A549 (cell line): ENCODE measurements at regions not wholly inside any gene's neighbourhood (a gene's known extent, or its start where the extent isn't known, plus 50 kb on each side); places are given as distances from the start of the nearest gene placed in this dataset.

Experiments used
- ATAC-seq, 2 experiments: fragments of 200-7000 bp in 1 of 2; fragments of >200 bp in 1 of 2; cut with Nextera tagmentation in 1 of 2; cut with Tn5 transposase in 1 of 2; 3 replicates each; pipeline versions ENCODE4 v1.8.0 to v1.9.1; 2018 to 2020; ENCODE audit warnings: mild to moderate bottlenecking in 1 of 2, moderate library complexity in 1 of 2
- CTCF ChIA-PET: fragments of 300-600 bp; sonication (Branson Sonifier 250); formaldehyde crosslinking; extraction: SDS; loops from one replicate; lab custom pipeline; 2021; ENCODE audit warnings: antibody characterized with exemption, inconsistent platforms; lab: Yijun Ruan, JAX
- POLR2A ChIA-PET: fragments of 350-600 bp; formaldehyde crosslinking; extraction: SDS; loops from one replicate; lab custom pipeline; 2021; ENCODE audit warnings: antibody characterized with exemption, inconsistent platforms; lab: Yijun Ruan, JAX
- DNase-seq, 2 experiments: peaks; one replicate each; pipeline versions ENCODE4 v3.0.0 to v3.0.0-alpha.2; 2011 to 2016; ENCODE audit warnings: low read depth in 1 of 2, low spot score in 1 of 2
- FAIRE-seq: peaks from 2 replicates; lab custom pipeline; 2011; peaks lifted over from hg19 to GRCh38; lab: Jason Lieb, UNC
- H3K27ac ChIP-seq, 2 experiments: fragments of >200 bp; sonication (Bioruptor Twin); formaldehyde crosslinking; 3 replicates each; pipeline ENCODE4 v1.5.1; 2016 to 2017
- H3K4me1 ChIP-seq: fragments of >200 bp; sonication (Bioruptor Twin); formaldehyde crosslinking; 3 replicates; pipeline ENCODE4 v1.6.1; 2016
- H3K4me2 ChIP-seq: fragments of >200 bp; sonication (Bioruptor Twin); formaldehyde crosslinking; 3 replicates; pipeline ENCODE4 v1.6.1; 2016
- H3K4me3 ChIP-seq: fragments of >200 bp; sonication (Bioruptor Twin); formaldehyde crosslinking; 3 replicates; pipeline ENCODE4 v1.5.1; 2016
- H3K9me3 ChIP-seq: fragments of >200 bp; sonication (Bioruptor Twin); formaldehyde crosslinking; 3 replicates; pipeline ENCODE4 v1.6.1; 2016
- BHLHE40 ChIP-seq: IDR thresholded peaks from 2 replicates; pipeline ENCODE4 v1.6.1; 2012; ENCODE audit warnings: low read depth, low read length, inconsistent platforms
- EHF ChIP-seq: fragments of 250-450 bp; sonication (Bioruptor Pico); IDR thresholded peaks from 2 replicates; pipeline ENCODE4 v1.5.0; 2020; ENCODE audit warnings: mild to moderate bottlenecking
- FOSL2 ChIP-seq, 2 experiments: fragments of 450-650 bp in 1 of 2; fragments of >200 bp in 1 of 2; sonication (Bioruptor Twin) in 1 of 2; formaldehyde crosslinking; IDR thresholded peaks; 2 replicates each; pipeline versions ENCODE4 v1.5.0 to v1.6.1; 2016 to 2020; ENCODE audit warnings: mild to moderate bottlenecking in 1 of 2, moderate library complexity in 1 of 2
- FOXS1 ChIP-seq: fragments of 250-450 bp; sonication (Bioruptor Pico); IDR thresholded peaks from 2 replicates; pipeline ENCODE4 v1.5.0; 2020; ENCODE audit warnings: mild to moderate bottlenecking, moderate library complexity
- HOXB13 ChIP-seq: fragments of 250-450 bp; sonication (Bioruptor Pico); IDR thresholded peaks from 2 replicates; pipeline ENCODE4 v1.5.0; 2020; ENCODE audit warnings: low read depth, mild to moderate bottlenecking, moderate library complexity
- HOXB5 ChIP-seq: fragments of 250-450 bp; sonication (Bioruptor Pico); IDR thresholded peaks from 2 replicates; pipeline ENCODE4 v1.5.0; 2020; ENCODE audit warnings: mild to moderate bottlenecking, moderate library complexity
- KDM5A ChIP-seq: fragments of 200-600 bp; sonication (generic); IDR thresholded peaks from 2 replicates; pipeline ENCODE4 v1.6.1; 2016; ENCODE audit warnings: antibody characterized with exemption, mild to moderate bottlenecking
- MAFK ChIP-seq: fragments of 450-650 bp; IDR thresholded peaks from 2 replicates; pipeline ENCODE4 v1.6.1; 2014; ENCODE audit not compliant: partially characterized antibody
- MAZ ChIP-seq: fragments of 150-350 bp; IDR thresholded peaks from 2 replicates; pipeline ENCODE4 v1.6.1; 2014; ENCODE audit warnings: antibody characterized with exemption, low read depth, low read length, borderline replicate concordance
- POLR2AphosphoS2 ChIP-seq: conservative IDR thresholded peaks from 2 replicates; pipeline ENCODE4 v1.6.1; 2012; ENCODE audit warnings: low read length, improper control_type of control experiment, inconsistent platforms
- RARB ChIP-seq: fragments of 250-450 bp; sonication (Bioruptor Pico); IDR thresholded peaks from 2 replicates; pipeline ENCODE4 v1.8.0; 2021; ENCODE audit warnings: mild to moderate bottlenecking, moderate library complexity
- TFCP2L1 ChIP-seq: fragments of 250-450 bp; sonication (Bioruptor Pico); IDR thresholded peaks from 2 replicates; pipeline ENCODE4 v1.5.0; 2021; ENCODE audit warnings: mild to moderate bottlenecking
- ZC3H11A ChIP-seq: fragments of 450-650 bp; IDR thresholded peaks from 2 replicates; pipeline ENCODE4 v1.6.1; 2014; ENCODE audit warnings: antibody characterized with exemption, mild to moderate bottlenecking
- WGBS: methylation state at CpG from one replicate; pipeline ENCODE4 v1.1.6; 2017; ENCODE audit errors: missing lambda C conversion rate; 5-methylcytosine and 5-hydroxymethylcytosine counted together
- TF ChIP-seq, protein P1 (sequence below): IDR thresholded peaks from 2 replicates; pipeline ENCODE4 v1.6.1; 2012; ENCODE audit warnings: low read depth, borderline replicate concordance
- TF ChIP-seq, protein P2 (sequence below): fragments of 150-350 bp; IDR thresholded peaks from 2 replicates; pipeline ENCODE4 v1.6.1; 2014; ENCODE audit warnings: low read depth, mild to moderate bottlenecking, low read length
- TF ChIP-seq, protein P3 (sequence below): IDR thresholded peaks from 2 replicates; pipeline ENCODE4 v1.6.1; 2012
- TF ChIP-seq, protein P4 (sequence below): IDR thresholded peaks from 2 replicates; pipeline ENCODE4 v1.6.1; 2012
- TF ChIP-seq, protein P5 (sequence below): fragments of >200 bp; sonication (Bioruptor Twin); formaldehyde crosslinking; IDR thresholded peaks from 3 replicates; pipeline ENCODE4 v1.5.1; 2016
- TF ChIP-seq, protein P6 (sequence below): fragments of >200 bp; sonication (Bioruptor Twin); formaldehyde crosslinking; IDR thresholded peaks from 3 replicates; pipeline ENCODE4 v1.6.1; 2016

DNA sequence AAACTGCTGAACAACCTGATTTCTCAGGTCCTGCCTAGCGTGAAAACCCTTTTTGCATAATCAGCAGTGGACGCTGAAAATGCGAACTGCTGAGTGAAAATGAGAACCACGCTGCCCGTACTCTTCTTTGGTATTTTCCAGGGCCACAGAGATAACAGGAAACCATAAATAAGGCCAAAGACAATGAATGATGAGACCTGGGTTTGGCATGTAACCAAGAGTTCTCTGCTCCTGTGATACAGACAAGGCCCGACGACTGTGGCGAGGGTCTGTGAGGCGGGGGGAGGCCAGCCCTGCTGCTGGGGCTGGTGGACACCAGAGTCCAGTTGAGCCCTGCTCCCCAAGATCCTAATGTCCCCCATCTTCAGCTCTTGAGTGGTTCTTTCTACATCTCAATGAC, 236.0 kb downstream of the WDR11 start:
- TF ChIP-seq EHF (no peak), BHLHE40 (no peak), FOSL2 (IDR thresholded peaks at IDR 0.05) (no peak), FOSL2 (CRISPR knock-in tag; IDR thresholded peaks at IDR 0.05) (no peak), MAFK (no peak), ZC3H11A (no peak), POLR2AphosphoS2 (no peak), MAZ (no peak), KDM5A (no peak)
- TF ChIP-seq, protein P1, sequence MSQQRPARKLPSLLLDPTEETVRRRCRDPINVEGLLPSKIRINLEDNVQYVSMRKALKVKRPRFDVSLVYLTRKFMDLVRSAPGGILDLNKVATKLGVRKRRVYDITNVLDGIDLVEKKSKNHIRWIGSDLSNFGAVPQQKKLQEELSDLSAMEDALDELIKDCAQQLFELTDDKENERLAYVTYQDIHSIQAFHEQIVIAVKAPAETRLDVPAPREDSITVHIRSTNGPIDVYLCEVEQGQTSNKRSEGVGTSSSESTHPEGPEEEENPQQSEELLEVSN, result no peak
- TF ChIP-seq, protein P2, sequence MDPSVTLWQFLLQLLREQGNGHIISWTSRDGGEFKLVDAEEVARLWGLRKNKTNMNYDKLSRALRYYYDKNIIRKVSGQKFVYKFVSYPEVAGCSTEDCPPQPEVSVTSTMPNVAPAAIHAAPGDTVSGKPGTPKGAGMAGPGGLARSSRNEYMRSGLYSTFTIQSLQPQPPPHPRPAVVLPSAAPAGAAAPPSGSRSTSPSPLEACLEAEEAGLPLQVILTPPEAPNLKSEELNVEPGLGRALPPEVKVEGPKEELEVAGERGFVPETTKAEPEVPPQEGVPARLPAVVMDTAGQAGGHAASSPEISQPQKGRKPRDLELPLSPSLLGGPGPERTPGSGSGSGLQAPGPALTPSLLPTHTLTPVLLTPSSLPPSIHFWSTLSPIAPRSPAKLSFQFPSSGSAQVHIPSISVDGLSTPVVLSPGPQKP, result no peak
- TF ChIP-seq, protein P3, sequence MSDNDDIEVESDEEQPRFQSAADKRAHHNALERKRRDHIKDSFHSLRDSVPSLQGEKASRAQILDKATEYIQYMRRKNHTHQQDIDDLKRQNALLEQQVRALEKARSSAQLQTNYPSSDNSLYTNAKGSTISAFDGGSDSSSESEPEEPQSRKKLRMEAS, result no peak
- ATAC-seq (no peak), FAIRE-seq (no peak), DNase-seq (no peak)
- 71% methylated on average over 9 of the region's 9 CpGs for WGBS
- Histone ChIP-seq H3K4me3 (no peak overlapping the region), H3K4me1 (peaks cover 5% of the 10 kb centered on the region; the same call in 1 of the 3 replicates), H3K27ac (no peak overlapping the region), H3K9me3 (no peaks in the 10 kb centered on the region), H3K4me2 (no peak overlapping the region)
- ChIA-PET CTCF (no interaction called here), POLR2A (no interaction called here)

DNA sequence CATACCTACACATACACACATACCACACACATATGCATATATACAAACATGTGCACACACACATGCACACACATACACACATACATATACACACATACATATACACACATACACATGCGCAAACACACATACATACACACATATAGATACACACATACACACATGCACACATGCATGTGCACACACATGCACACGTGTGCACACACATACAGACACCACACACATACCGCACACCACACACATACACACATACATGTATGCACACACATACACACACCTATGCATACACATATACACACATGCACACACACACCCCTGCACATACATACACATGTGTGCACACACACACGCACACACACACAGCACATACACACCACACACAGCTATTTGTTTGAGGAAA, 236.5 kb downstream of the WDR11 start:
- Histone ChIP-seq H3K9me3 (no peaks in the 10 kb centered on the region), H3K4me1 (peaks cover 8% of the 10 kb centered on the region; the same call in 1 of the 3 replicates), H3K4me3 (no peak overlapping the region), H3K4me2 (no peak overlapping the region)
- DNase-seq (no peak), ATAC-seq (no peak)
- ChIA-PET CTCF (no interaction called here), POLR2A (no interaction called here)
- 48% methylated on average over 4 of the region's 4 CpGs for WGBS
- TF ChIP-seq, protein P1, result no peak
- TF ChIP-seq TFCP2L1 (CRISPR knock-in tag), result no peak
- no peak for TF ChIP-seq FOXS1 (CRISPR knock-in tag)
- no peak for TF ChIP-seq HOXB5 (CRISPR knock-in tag)
- TF ChIP-seq, protein P4, sequence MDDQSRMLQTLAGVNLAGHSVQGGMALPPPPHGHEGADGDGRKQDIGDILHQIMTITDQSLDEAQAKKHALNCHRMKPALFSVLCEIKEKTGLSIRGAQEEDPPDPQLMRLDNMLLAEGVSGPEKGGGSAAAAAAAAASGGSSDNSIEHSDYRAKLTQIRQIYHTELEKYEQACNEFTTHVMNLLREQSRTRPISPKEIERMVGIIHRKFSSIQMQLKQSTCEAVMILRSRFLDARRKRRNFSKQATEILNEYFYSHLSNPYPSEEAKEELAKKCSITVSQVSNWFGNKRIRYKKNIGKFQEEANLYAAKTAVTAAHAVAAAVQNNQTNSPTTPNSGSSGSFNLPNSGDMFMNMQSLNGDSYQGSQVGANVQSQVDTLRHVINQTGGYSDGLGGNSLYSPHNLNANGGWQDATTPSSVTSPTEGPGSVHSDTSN, result no peak
- TF ChIP-seq HOXB13 (CRISPR knock-in tag), result no peak
- TF ChIP-seq, protein P5, sequence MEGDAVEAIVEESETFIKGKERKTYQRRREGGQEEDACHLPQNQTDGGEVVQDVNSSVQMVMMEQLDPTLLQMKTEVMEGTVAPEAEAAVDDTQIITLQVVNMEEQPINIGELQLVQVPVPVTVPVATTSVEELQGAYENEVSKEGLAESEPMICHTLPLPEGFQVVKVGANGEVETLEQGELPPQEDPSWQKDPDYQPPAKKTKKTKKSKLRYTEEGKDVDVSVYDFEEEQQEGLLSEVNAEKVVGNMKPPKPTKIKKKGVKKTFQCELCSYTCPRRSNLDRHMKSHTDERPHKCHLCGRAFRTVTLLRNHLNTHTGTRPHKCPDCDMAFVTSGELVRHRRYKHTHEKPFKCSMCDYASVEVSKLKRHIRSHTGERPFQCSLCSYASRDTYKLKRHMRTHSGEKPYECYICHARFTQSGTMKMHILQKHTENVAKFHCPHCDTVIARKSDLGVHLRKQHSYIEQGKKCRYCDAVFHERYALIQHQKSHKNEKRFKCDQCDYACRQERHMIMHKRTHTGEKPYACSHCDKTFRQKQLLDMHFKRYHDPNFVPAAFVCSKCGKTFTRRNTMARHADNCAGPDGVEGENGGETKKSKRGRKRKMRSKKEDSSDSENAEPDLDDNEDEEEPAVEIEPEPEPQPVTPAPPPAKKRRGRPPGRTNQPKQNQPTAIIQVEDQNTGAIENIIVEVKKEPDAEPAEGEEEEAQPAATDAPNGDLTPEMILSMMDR, result no peak
- TF ChIP-seq RARB (CRISPR knock-in tag), result no peak
- TF ChIP-seq, protein P6, sequence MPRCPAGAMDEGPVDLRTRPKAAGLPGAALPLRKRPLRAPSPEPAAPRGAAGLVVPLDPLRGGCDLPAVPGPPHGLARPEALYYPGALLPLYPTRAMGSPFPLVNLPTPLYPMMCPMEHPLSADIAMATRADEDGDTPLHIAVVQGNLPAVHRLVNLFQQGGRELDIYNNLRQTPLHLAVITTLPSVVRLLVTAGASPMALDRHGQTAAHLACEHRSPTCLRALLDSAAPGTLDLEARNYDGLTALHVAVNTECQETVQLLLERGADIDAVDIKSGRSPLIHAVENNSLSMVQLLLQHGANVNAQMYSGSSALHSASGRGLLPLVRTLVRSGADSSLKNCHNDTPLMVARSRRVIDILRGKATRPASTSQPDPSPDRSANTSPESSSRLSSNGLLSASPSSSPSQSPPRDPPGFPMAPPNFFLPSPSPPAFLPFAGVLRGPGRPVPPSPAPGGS, result no peak
- TF ChIP-seq, all 56 proteins: peak for 0
- no peak for FAIRE-seq
- no peak overlapping the region for H3K27ac ChIP-seq
